Keratinocyte (primary cell): ENCODE measurements at regions not wholly inside any gene's neighbourhood (a gene's known extent, or its start where the extent isn't known, plus 50 kb on each side); places are given as distances from the start of the nearest gene placed in this dataset.

Experiments
- DNase-seq: peaks from one replicate; pipeline ENCODE4 v3.0.0-alpha.2; 2011; ENCODE audit warnings: low read depth, missing footprints, low spot score
- FAIRE-seq: peaks from 2 replicates; lab custom pipeline; 2011; peaks lifted over from hg19 to GRCh38; lab: Jason Lieb, UNC
- H2AFZ ChIP-seq: 2 replicates; pipeline ENCODE4 v1.6.0; 2012; ENCODE audit warnings: low read length, control low read depth, inconsistent platforms; ENCODE audit not compliant: control insufficient read depth
- H3K27ac ChIP-seq: 2 replicates; pipeline ENCODE4 v1.5.1; 2011; ENCODE audit warnings: low read length; ENCODE audit not compliant: control insufficient read depth, insufficient read depth
- H3K27me3 ChIP-seq: 3 replicates; pipeline ENCODE4 v1.6.0; 2011; ENCODE audit warnings: low read length; ENCODE audit not compliant: control insufficient read depth, insufficient read depth; ENCODE audit errors: extremely low read depth
- H3K36me3 ChIP-seq, 2 experiments: 2 replicates in 1 of 2; 3 replicates in 1 of 2; pipeline ENCODE4 v1.5.1; 2011; ENCODE audit warnings: low read length in 2 of 2, mild to moderate bottlenecking in 1 of 2; ENCODE audit not compliant: control insufficient read depth in 2 of 2, insufficient read depth in 2 of 2; ENCODE audit errors: extremely low read depth in 1 of 2
- H3K4me1 ChIP-seq: 3 replicates; pipeline ENCODE4 v1.5.1; 2011; ENCODE audit warnings: low read length; ENCODE audit not compliant: control insufficient read depth, insufficient read depth; ENCODE audit errors: extremely low read depth
- H3K4me2 ChIP-seq: 3 replicates; pipeline ENCODE4 v1.6.0; 2011; ENCODE audit warnings: low read depth, low read length; ENCODE audit not compliant: control insufficient read depth, insufficient read depth; ENCODE audit errors: extremely low read depth
- H3K4me3 ChIP-seq, 3 experiments: fragments of 200-600 bp in 1 of 3; sonication (generic) in 1 of 3; 2 replicates in 2 of 3; 3 replicates in 1 of 3; pipeline ENCODE4 v1.5.1; 2011 to 2016; ENCODE audit warnings: low read length in 3 of 3, mild to moderate bottlenecking in 3 of 3, control low read depth in 2 of 3, inconsistent platforms in 1 of 3, low read depth in 1 of 3, mixed read lengths in 1 of 3, mixed run types in 1 of 3, moderate library complexity in 1 of 3; ENCODE audit not compliant: control insufficient read depth in 2 of 3, insufficient read depth in 2 of 3; ENCODE audit errors: extremely low read depth in 1 of 3
- H3K79me2 ChIP-seq: 2 replicates; pipeline ENCODE4 v1.6.0; 2012; ENCODE audit warnings: low read length; ENCODE audit not compliant: control insufficient read depth, insufficient read depth
- H3K9ac ChIP-seq: 3 replicates; pipeline ENCODE4 v1.6.0; 2011; ENCODE audit warnings: low read length; ENCODE audit not compliant: control insufficient read depth, insufficient read depth; ENCODE audit errors: extremely low read depth
- H3K9me1 ChIP-seq: 3 replicates; pipeline ENCODE4 v1.6.0; 2011; ENCODE audit warnings: low read length; ENCODE audit not compliant: control insufficient read depth, insufficient read depth; ENCODE audit errors: extremely low read depth
- H3K9me3 ChIP-seq: 2 replicates; pipeline ENCODE4 v1.5.1; 2012; ENCODE audit warnings: low read depth, low read length; ENCODE audit not compliant: control insufficient read depth
- H4K20me1 ChIP-seq: 3 replicates; pipeline ENCODE4 v1.6.0; 2011; ENCODE audit warnings: low read length; ENCODE audit not compliant: control insufficient read depth, insufficient read depth; ENCODE audit errors: extremely low read depth
- CTCF ChIP-seq, 3 experiments: IDR thresholded peaks in 1 of 3; conservative IDR thresholded peaks in 1 of 3; optimal IDR thresholded peaks in 1 of 3; 2 replicates in 2 of 3; 3 replicates in 1 of 3; pipeline versions ENCODE3 to v1.5.1; 2011; ENCODE audit warnings: low read length in 3 of 3, mild to moderate bottlenecking in 3 of 3, moderate library complexity in 2 of 3, control low read depth in 1 of 3, inconsistent platforms in 1 of 3; ENCODE audit not compliant: insufficient read depth in 2 of 3; ENCODE audit errors: extremely low read depth in 1 of 3
- EZH2 ChIP-seq: IDR thresholded peaks from one replicate; pipeline ENCODE4 v1.6.1; 2012; ENCODE audit warnings: inconsistent platforms, mild to moderate bottlenecking, low read length, moderate library complexity
- dilution Hi-C: fragments of 300-500 bp; cut with MboI; formaldehyde crosslinking; loops from one replicate; pipeline ENCODE4 v1.7.0; 2020; ENCODE audit warnings: low sequenced_read_pairs; ENCODE audit not compliant: extremely low pct_ligation_motif_present

- DNase-seq (no peak), FAIRE-seq (no peak)
- H2AFZ ChIP-seq = no peak overlapping the region
- H3K27ac ChIP-seq = no peak overlapping the region
- no peak overlapping the region for H3K4me2 ChIP-seq
- H3K9me1 ChIP-seq = no peaks in the 10 kb centered on the region
- TF ChIP-seq CTCF (optimal IDR thresholded peaks at IDR 0.05 in 1 of 3, IDR thresholded peaks at IDR 0.05 in 1 of 3, conservative IDR thresholded peaks at IDR 0.05 in 1 of 3; ENCODE audit: extremely low read depth in 1 of 3, insufficient read depth in 2 of 3, low read length in 3 of 3) (no peak), EZH2 (no peak)
- H3K4me1 ChIP-seq = no peaks in the 10 kb centered on the region
- no peak overlapping the region for H3K4me3 ChIP-seq
- dilution Hi-C loops = no loop called here
- no peaks in the 10 kb centered on the region for H3K9me3 ChIP-seq
- no peaks in the 10 kb centered on the region for H4K20me1 ChIP-seq
- H3K27me3 ChIP-seq = no peaks in the 10 kb centered on the region
- no peak overlapping the region for H3K9ac ChIP-seq
- H3K79me2 ChIP-seq = no peaks in the 10 kb centered on the region
- H3K36me3 ChIP-seq = no peaks in the 10 kb centered on the region
Observed at GRCh38 chr6:8670792-8671191, 235.4 kb upstream of the SLC35B3 start.

- FAIRE-seq (no peak), DNase-seq (no peak)
- Histone ChIP-seq H3K9me1 (no peaks in the 10 kb centered on the region), H3K27ac (no peak overlapping the region), H3K36me3 (no peaks in the 10 kb centered on the region), H3K9me3 (no peaks in the 10 kb centered on the region), H3K9ac (no peak overlapping the region), H3K4me3 (no peak overlapping the region), H3K4me1 (no peaks in the 10 kb centered on the region), H3K4me2 (no peak overlapping the region), H4K20me1 (no peaks in the 10 kb centered on the region), H3K79me2 (no peaks in the 10 kb centered on the region), H3K27me3 (no peaks in the 10 kb centered on the region), H2AFZ (no peak overlapping the region)
- dilution Hi-C loops = no loop called here
- TF ChIP-seq CTCF (optimal IDR thresholded peaks at IDR 0.05 in 1 of 3, IDR thresholded peaks at IDR 0.05 in 1 of 3, conservative IDR thresholded peaks at IDR 0.05 in 1 of 3; ENCODE audit: extremely low read depth in 1 of 3, insufficient read depth in 2 of 3, low read length in 3 of 3) (no peak), EZH2 (no peak)
Observed at GRCh38 chr6:8664700-8665099, 229.4 kb upstream of the SLC35B3 start.
